ENCODE measurements at regions not wholly inside any gene's neighbourhood (a gene's known extent, or its start where the extent isn't known, plus 50 kb on each side); places are given as distances from the start of the nearest gene placed in this dataset.

- no peak for TF ChIP-seq EZH2 (IDR thresholded peaks at IDR 0.05; ENCODE audit: low read length, missing control alignments)
- Histone ChIP-seq H4K20me1 (ENCODE audit: control insufficient read depth, extremely low read depth, insufficient read depth, low read length) (no peaks in the 10 kb centered on the region), H2AFZ (ENCODE audit: low read length) (no peak overlapping the region), H3K27me3 (ENCODE audit: control insufficient read depth, insufficient read depth, low read length) (no peaks in the 10 kb centered on the region), H3K27ac (ENCODE audit: insufficient read depth, low read length) (peak overlapping the region; percentile 86), H3K36me3 (ENCODE audit: control insufficient read depth, insufficient read depth, low read length) (no peaks in the 10 kb centered on the region), H3K4me2 (ENCODE audit: extremely low read depth, insufficient read depth, low read length) (peak overlapping the region; percentile 80), H3K4me1 (ENCODE audit: control insufficient read depth, extremely low read depth, insufficient read depth, low read length) (peaks cover 14% of the 10 kb centered on the region), H3K9me3 (ENCODE audit: control insufficient read depth, insufficient read depth, low read depth, low read length) (no peaks in the 10 kb centered on the region), H3K4me3 (replicated peaks in 1 of 4; ENCODE audit: control extremely low read depth in 1 of 4, insufficient read depth in 1 of 4, low read depth in 3 of 4, low read length in 4 of 4) (peak overlapping the region in 2 of 4 experiments; percentile 39 to 45), H3K79me2 (ENCODE audit: control insufficient read depth, insufficient read depth, low read length) (no peaks in the 10 kb centered on the region), H3K9ac (ENCODE audit: insufficient read depth, low read length) (no peak overlapping the region)
- DNase-seq (ENCODE audit: low read depth in 2 of 2): no peak
Observed at GRCh38 chr6:111972745-111973117, 81.2 kb upstream of the CCN6 start.

DNA sequence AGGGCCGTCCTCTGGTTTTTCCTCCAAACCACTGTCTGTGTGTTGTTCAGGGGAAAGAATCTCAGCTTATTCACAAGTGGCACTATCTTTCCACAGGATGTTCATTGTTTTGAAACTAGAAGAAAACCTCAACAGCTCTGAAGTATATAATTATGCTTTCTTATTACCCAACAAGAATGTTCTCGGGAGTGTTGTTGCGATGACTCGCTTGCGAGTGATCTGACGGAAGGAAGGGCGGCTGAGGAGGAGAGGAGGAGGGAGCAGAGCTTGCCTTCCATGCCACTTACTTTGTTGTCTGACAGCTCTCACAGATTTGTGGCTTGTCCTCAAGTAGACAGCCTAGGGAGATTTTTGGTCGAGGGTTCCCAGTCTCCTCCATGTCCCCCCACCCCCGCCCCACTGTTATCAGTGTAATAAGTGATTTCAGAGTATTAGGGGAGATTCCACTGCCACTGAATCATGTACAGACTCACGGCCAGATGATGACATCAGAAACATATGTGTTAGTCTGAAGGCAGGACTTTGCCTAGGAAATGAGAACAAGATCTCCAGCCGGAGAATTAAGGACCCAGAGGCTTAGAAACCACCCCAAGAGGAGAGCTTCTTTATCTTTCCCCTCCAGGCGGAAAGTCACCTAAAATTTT, 80.7 kb upstream of the CCN6 start:
- Histone ChIP-seq H3K27me3 (ENCODE audit: control insufficient read depth, insufficient read depth, low read length) (no peaks in the 10 kb centered on the region), H3K4me1 (ENCODE audit: control insufficient read depth, extremely low read depth, insufficient read depth, low read length) (peaks cover 14% of the 10 kb centered on the region), H3K36me3 (ENCODE audit: control insufficient read depth, insufficient read depth, low read length) (no peaks in the 10 kb centered on the region), H3K9ac (ENCODE audit: insufficient read depth, low read length) (peak overlapping the region; percentile 29), H3K9me3 (ENCODE audit: control insufficient read depth, insufficient read depth, low read depth, low read length) (no peaks in the 10 kb centered on the region), H3K4me2 (ENCODE audit: extremely low read depth, insufficient read depth, low read length) (peak overlapping the region; percentile 80), H3K79me2 (ENCODE audit: control insufficient read depth, insufficient read depth, low read length) (no peaks in the 10 kb centered on the region), H4K20me1 (ENCODE audit: control insufficient read depth, extremely low read depth, insufficient read depth, low read length) (no peaks in the 10 kb centered on the region), H2AFZ (ENCODE audit: low read length) (peak overlapping the region; percentile 10), H3K4me3 (replicated peaks in 1 of 4; ENCODE audit: control extremely low read depth in 1 of 4, insufficient read depth in 1 of 4, low read depth in 3 of 4, low read length in 4 of 4) (peak overlapping the region in 3 of 4 experiments; percentile 3 to 45 (median 39)), H3K27ac (ENCODE audit: insufficient read depth, low read length) (peak overlapping the region; percentile 86)
- DNase-seq (ENCODE audit: low read depth in 2 of 2): peak; percentile 96 to 98
- TF ChIP-seq, protein P1, sequence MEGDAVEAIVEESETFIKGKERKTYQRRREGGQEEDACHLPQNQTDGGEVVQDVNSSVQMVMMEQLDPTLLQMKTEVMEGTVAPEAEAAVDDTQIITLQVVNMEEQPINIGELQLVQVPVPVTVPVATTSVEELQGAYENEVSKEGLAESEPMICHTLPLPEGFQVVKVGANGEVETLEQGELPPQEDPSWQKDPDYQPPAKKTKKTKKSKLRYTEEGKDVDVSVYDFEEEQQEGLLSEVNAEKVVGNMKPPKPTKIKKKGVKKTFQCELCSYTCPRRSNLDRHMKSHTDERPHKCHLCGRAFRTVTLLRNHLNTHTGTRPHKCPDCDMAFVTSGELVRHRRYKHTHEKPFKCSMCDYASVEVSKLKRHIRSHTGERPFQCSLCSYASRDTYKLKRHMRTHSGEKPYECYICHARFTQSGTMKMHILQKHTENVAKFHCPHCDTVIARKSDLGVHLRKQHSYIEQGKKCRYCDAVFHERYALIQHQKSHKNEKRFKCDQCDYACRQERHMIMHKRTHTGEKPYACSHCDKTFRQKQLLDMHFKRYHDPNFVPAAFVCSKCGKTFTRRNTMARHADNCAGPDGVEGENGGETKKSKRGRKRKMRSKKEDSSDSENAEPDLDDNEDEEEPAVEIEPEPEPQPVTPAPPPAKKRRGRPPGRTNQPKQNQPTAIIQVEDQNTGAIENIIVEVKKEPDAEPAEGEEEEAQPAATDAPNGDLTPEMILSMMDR (conservative IDR thresholded peaks at IDR 0.05 in 1 of 2, IDR thresholded peaks at IDR 0.05 in 1 of 2; ENCODE audit: low read depth in 1 of 2, low read length in 2 of 2): no peak
- no peak for TF ChIP-seq EZH2 (IDR thresholded peaks at IDR 0.05; ENCODE audit: low read length, missing control alignments)

- Histone ChIP-seq H3K27ac (ENCODE audit: insufficient read depth, low read length) (peak overlapping the region; percentile 86), H3K27me3 (ENCODE audit: control insufficient read depth, insufficient read depth, low read length) (no peaks in the 10 kb centered on the region), H3K9ac (ENCODE audit: insufficient read depth, low read length) (peak overlapping the region; percentile 29), H2AFZ (ENCODE audit: low read length) (no peak overlapping the region), H3K4me1 (ENCODE audit: control insufficient read depth, extremely low read depth, insufficient read depth, low read length) (peaks cover 14% of the 10 kb centered on the region), H3K4me3 (replicated peaks in 1 of 4; ENCODE audit: control extremely low read depth in 1 of 4, insufficient read depth in 1 of 4, low read depth in 3 of 4, low read length in 4 of 4) (peak overlapping the region in 2 of 4 experiments; percentile 39 to 45), H3K4me2 (ENCODE audit: extremely low read depth, insufficient read depth, low read length) (peak overlapping the region; percentile 80), H3K36me3 (ENCODE audit: control insufficient read depth, insufficient read depth, low read length) (no peaks in the 10 kb centered on the region), H4K20me1 (ENCODE audit: control insufficient read depth, extremely low read depth, insufficient read depth, low read length) (no peaks in the 10 kb centered on the region), H3K79me2 (ENCODE audit: control insufficient read depth, insufficient read depth, low read length) (no peaks in the 10 kb centered on the region), H3K9me3 (ENCODE audit: control insufficient read depth, insufficient read depth, low read depth, low read length) (no peaks in the 10 kb centered on the region)
- TF ChIP-seq, protein P1 (conservative IDR thresholded peaks at IDR 0.05 in 1 of 2, IDR thresholded peaks at IDR 0.05 in 1 of 2; ENCODE audit: low read depth in 1 of 2, low read length in 2 of 2): no peak
- TF ChIP-seq EZH2 (IDR thresholded peaks at IDR 0.05; ENCODE audit: low read length, missing control alignments): no peak
- peak; percentile 77 to 82 for DNase-seq (ENCODE audit: low read depth in 2 of 2)
Observed at GRCh38 chr6:111973927-111974639, 79.8 kb upstream of the CCN6 start.

Data from fibroblast of lung (primary cell).